B cell (primary cell): ENCODE measurements at regions not wholly inside any gene's neighbourhood (a gene's known extent, or its start where the extent isn't known, plus 50 kb on each side); places are given as distances from the start of the nearest gene placed in this dataset.

Experiments used
- EZH2 ChIP-seq: IDR thresholded peaks from 2 replicates; pipeline ENCODE4 v1.6.1; 2012; ENCODE audit warnings: borderline replicate concordance, low read depth, mild to moderate bottlenecking, moderate library complexity, low read length; ENCODE audit not compliant: insufficient read depth, poor library complexity, severe bottlenecking
- TF ChIP-seq, protein P1 (sequence below): fragments of 200-600 bp; IDR thresholded peaks from one replicate; pipeline ENCODE4 v1.8.0; 2022; ENCODE audit warnings: antibody characterized with exemption, mild to moderate bottlenecking

DNA sequence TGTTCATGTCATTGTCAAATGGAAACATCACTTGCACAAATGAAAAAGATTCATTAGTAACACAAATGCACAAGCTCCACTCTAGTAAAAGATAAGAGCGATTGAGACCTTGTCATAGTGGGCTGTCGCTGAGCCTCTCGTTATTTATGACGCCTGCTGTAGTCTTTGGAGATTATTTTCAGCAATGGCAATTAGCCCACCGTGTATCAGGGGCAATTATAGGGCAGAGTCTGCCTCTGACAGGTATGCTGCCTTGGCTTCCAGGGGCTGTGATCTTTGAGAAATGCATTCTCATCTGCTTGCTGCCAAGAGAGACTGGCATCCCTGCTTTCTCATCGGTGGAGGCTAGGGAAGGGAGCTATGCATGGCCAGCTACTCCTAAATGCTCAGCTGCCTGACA, 426.8 kb upstream of the CLINT1 start:
- TF ChIP-seq, protein P1, sequence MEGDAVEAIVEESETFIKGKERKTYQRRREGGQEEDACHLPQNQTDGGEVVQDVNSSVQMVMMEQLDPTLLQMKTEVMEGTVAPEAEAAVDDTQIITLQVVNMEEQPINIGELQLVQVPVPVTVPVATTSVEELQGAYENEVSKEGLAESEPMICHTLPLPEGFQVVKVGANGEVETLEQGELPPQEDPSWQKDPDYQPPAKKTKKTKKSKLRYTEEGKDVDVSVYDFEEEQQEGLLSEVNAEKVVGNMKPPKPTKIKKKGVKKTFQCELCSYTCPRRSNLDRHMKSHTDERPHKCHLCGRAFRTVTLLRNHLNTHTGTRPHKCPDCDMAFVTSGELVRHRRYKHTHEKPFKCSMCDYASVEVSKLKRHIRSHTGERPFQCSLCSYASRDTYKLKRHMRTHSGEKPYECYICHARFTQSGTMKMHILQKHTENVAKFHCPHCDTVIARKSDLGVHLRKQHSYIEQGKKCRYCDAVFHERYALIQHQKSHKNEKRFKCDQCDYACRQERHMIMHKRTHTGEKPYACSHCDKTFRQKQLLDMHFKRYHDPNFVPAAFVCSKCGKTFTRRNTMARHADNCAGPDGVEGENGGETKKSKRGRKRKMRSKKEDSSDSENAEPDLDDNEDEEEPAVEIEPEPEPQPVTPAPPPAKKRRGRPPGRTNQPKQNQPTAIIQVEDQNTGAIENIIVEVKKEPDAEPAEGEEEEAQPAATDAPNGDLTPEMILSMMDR = no peak
- TF ChIP-seq EZH2 = no peak
